HCT116 (cell line): ENCODE measurements at regions not wholly inside any gene's neighbourhood (a gene's known extent, or its start where the extent isn't known, plus 50 kb on each side); places are given as distances from the start of the nearest gene placed in this dataset.

Source experiments
- ATF3 ChIP-seq: IDR thresholded peaks from 2 replicates; pipeline ENCODE4 v1.6.1; 2012
- CEBPB ChIP-seq: IDR thresholded peaks from 2 replicates; pipeline ENCODE4 v1.6.1; 2012; ENCODE audit warnings: low read depth
- CTCF ChIP-seq, 3 experiments: fragments of 200-600 bp in 1 of 3; sonication (generic) in 1 of 3; IDR thresholded peaks in 2 of 3; conservative IDR thresholded peaks in 1 of 3; 2 replicates each; pipeline ENCODE4 v1.5.1; 2012 to 2017; ENCODE audit warnings: low read depth in 2 of 3, low read length in 2 of 3, antibody characterized with exemption in 1 of 3, borderline replicate concordance in 1 of 3, control low read depth in 1 of 3, mild to moderate bottlenecking in 1 of 3, mixed read lengths in 1 of 3, mixed run types in 1 of 3, moderate library complexity in 1 of 3; ENCODE audit not compliant: insufficient read depth in 1 of 3
- EZH2phosphoT487 ChIP-seq: fragments of 200-600 bp; IDR thresholded peaks from 2 replicates; pipeline ENCODE4 v1.6.1; 2018; ENCODE audit warnings: antibody characterized with exemption, borderline replicate concordance
- POLR2A ChIP-seq: IDR thresholded peaks from 2 replicates; pipeline ENCODE4 v1.7.0; 2011; ENCODE audit warnings: borderline replicate concordance; ENCODE audit not compliant: insufficient read depth, insufficient read length; ENCODE audit errors: extremely low read depth
- POLR2AphosphoS5 ChIP-seq: IDR thresholded peaks from 2 replicates; pipeline ENCODE4 v1.6.1; 2011; ENCODE audit warnings: mild to moderate bottlenecking, low read depth, low read length, moderate library complexity
- RAD21 ChIP-seq: IDR thresholded peaks from 2 replicates; pipeline ENCODE4 v1.6.1; 2012; ENCODE audit warnings: low read depth, mild to moderate bottlenecking
- REST ChIP-seq: IDR thresholded peaks from 2 replicates; pipeline ENCODE4 v1.6.1; 2012; ENCODE audit warnings: low read depth
- SIN3A ChIP-seq: IDR thresholded peaks from 2 replicates; pipeline ENCODE4 v1.6.1; 2012; ENCODE audit warnings: low read depth
- ZBTB33 ChIP-seq: IDR thresholded peaks from 2 replicates; pipeline ENCODE4 v1.6.1; 2011; ENCODE audit warnings: mild to moderate bottlenecking, low read length, moderate library complexity; ENCODE audit not compliant: insufficient replicate concordance; ENCODE audit errors: extremely low read depth

GRCh38 chr9:25226901-25227686 is 451.1 kb downstream of the TUSC1 start:
- TF ChIP-seq ATF3 (no peak), CTCF (IDR thresholded peaks at IDR 0.05 in 2 of 3, conservative IDR thresholded peaks at IDR 0.05 in 1 of 3; ENCODE audit: borderline replicate concordance in 1 of 3, insufficient read depth in 1 of 3, low read depth in 2 of 3, low read length in 2 of 3) (no peak), POLR2A (no peak), CEBPB (no peak), RAD21 (no peak), POLR2AphosphoS5 (no peak), SIN3A (no peak), EZH2phosphoT487 (no peak), REST (no peak), ZBTB33 (no peak)
